ENCODE measurements at regions not wholly inside any gene's neighbourhood (a gene's known extent, or its start where the extent isn't known, plus 50 kb on each side); places are given as distances from the start of the nearest gene placed in this dataset.

DNA sequence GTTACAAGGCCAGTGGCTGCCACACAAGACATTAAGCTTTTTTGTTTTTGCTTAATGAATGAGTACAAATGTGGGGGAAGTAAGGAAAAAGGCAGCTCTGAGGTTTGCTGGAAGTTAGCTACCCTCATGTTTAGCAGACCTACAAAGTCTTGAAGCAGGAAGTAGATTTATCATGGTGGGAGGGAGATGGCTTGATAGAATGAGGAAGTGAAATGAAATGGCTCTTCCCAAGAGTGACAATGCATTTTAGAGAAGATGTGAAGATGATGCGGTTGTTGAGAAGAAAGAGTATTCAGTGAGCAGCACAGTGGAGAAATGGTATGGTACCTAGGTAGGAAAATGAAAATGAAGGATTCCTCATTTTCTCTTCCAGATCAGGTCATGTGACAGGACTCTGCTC lies 108.0 kb downstream of the SLIT2 start:
- H3K9me3 ChIP-seq, result no peaks in the 10 kb centered on the region
- no peak overlapping the region for H3K4me3 ChIP-seq
- H3K27me3 ChIP-seq, result no peaks in the 10 kb centered on the region
- H3K27ac ChIP-seq, result no peak overlapping the region
- H3K4me1 ChIP-seq, result no peaks in the 10 kb centered on the region
- DNase-seq (no peak), ATAC-seq (no peak)
- TF ChIP-seq, protein P1, sequence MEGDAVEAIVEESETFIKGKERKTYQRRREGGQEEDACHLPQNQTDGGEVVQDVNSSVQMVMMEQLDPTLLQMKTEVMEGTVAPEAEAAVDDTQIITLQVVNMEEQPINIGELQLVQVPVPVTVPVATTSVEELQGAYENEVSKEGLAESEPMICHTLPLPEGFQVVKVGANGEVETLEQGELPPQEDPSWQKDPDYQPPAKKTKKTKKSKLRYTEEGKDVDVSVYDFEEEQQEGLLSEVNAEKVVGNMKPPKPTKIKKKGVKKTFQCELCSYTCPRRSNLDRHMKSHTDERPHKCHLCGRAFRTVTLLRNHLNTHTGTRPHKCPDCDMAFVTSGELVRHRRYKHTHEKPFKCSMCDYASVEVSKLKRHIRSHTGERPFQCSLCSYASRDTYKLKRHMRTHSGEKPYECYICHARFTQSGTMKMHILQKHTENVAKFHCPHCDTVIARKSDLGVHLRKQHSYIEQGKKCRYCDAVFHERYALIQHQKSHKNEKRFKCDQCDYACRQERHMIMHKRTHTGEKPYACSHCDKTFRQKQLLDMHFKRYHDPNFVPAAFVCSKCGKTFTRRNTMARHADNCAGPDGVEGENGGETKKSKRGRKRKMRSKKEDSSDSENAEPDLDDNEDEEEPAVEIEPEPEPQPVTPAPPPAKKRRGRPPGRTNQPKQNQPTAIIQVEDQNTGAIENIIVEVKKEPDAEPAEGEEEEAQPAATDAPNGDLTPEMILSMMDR (IDR thresholded peaks at IDR 0.05), result no peak
- intact Hi-C loops (cut with DNase I), result no loop called here
- H3K36me3 ChIP-seq, result no peaks in the 10 kb centered on the region

DNA sequence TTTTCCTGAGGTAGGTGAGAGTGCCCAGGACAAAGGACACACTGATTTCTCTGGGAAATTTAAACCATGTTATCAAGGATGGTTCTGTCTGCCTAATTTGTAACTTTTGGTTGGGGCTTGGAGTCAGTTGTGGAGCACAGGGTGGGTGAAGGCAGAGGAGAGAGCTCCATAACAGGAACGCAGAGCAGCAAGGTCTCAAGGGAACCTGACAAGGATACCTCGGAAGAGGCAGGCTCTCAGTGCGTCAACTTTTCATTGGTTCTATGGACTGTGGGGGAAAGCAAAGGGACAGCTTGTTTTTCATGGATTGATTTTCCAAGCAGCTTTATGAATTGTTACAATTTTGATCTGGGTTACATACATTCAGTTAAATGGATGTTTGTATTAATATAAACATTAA lies 110.4 kb downstream of the SLIT2 start:
- no peak overlapping the region for H3K27ac ChIP-seq
- H3K27me3 ChIP-seq, result no peaks in the 10 kb centered on the region
- H3K4me3 ChIP-seq, result no peak overlapping the region
- no peak for DNase-seq
- no peaks in the 10 kb centered on the region for H3K36me3 ChIP-seq
- TF ChIP-seq, protein P1 (IDR thresholded peaks at IDR 0.05), result no peak
- intact Hi-C loops (cut with DNase I), result no loop called here
- no peaks in the 10 kb centered on the region for H3K9me3 ChIP-seq
- no peak for ATAC-seq
- H3K4me1 ChIP-seq, result no peaks in the 10 kb centered on the region

DNA sequence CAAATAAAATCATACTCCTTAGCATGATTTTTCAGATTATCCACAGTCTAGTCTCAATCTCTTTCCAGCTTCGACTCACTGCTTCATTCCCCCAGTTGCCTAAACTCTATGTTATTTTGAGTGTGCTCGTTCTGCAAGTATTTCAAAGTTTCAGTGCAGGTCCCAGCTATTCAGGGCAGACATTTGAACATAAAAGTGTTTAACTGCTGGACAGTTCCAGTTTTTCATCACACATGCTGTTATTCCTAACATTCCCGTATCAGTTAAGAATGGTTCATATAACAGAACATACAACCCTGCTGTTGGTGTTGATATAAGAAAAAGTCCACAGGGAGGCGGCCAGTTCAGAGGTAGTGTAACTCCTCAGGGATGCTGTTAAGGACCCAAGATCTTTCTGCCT lies 113.3 kb downstream of the SLIT2 start:
- no peaks in the 10 kb centered on the region for H3K27me3 ChIP-seq
- intact Hi-C loops (cut with DNase I), result no loop called here
- H3K27ac ChIP-seq, result no peak overlapping the region
- no peaks in the 10 kb centered on the region for H3K4me1 ChIP-seq
- H3K9me3 ChIP-seq, result no peaks in the 10 kb centered on the region
- ATAC-seq (no peak), DNase-seq (no peak)
- TF ChIP-seq, protein P1 (IDR thresholded peaks at IDR 0.05), result no peak
- H3K36me3 ChIP-seq, result no peaks in the 10 kb centered on the region
- no peak overlapping the region for H3K4me3 ChIP-seq

DNA sequence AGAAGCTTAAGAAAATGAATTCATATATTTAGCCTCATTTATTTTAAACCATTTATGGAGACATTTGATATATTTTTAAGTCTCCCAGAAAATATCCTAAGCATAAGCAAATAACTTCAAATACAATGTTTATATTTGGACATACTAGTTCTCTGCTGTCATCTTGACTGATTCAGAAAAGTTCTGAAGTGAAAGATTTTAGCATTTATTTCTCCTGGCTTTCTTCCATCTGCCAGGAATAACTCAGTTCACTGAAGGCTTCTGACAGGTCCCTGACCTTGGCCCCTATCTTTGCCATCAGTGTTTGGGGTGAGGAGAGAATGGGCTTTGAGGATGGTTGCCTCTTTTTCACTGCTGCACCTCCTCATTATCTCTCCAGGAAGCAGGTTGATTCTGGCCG lies 115.7 kb downstream of the SLIT2 start:
- DNase-seq, result no peak
- no peaks in the 10 kb centered on the region for H3K9me3 ChIP-seq
- no peaks in the 10 kb centered on the region for H3K36me3 ChIP-seq
- TF ChIP-seq, protein P1 (IDR thresholded peaks at IDR 0.05), result no peak
- no peaks in the 10 kb centered on the region for H3K4me1 ChIP-seq
- H3K27me3 ChIP-seq, result no peaks in the 10 kb centered on the region
- no peak overlapping the region for H3K27ac ChIP-seq
- no peak overlapping the region for H3K4me3 ChIP-seq
- no peak for ATAC-seq
- intact Hi-C loops (cut with DNase I), result no loop called here

DNA sequence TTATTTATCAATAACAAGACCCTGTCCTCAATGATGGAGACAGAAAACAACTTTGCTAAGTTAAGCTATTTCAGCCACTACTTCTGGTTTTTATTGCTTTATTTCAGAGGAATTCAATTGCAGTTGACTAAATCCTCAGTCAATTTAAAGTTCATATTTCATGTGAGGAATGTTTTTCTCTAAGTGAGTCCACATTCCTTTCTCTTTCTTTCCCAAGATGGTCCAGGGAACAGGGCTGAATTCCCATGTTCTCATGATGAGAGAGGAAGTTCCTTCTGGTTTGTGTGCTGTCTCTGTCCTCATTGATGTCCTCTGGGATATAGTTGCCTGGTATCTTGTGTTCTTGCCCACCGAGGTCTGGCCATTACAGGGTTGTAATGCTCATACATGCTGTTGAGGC lies 117.2 kb downstream of the SLIT2 start:
- Histone ChIP-seq H3K4me1 (no peaks in the 10 kb centered on the region), H3K27me3 (no peaks in the 10 kb centered on the region), H3K27ac (no peak overlapping the region), H3K4me3 (no peak overlapping the region), H3K9me3 (no peaks in the 10 kb centered on the region), H3K36me3 (no peaks in the 10 kb centered on the region)
- TF ChIP-seq, protein P1 (IDR thresholded peaks at IDR 0.05), result no peak
- ATAC-seq, result no peak
- DNase-seq, result no peak
- intact Hi-C loops (cut with DNase I), result no loop called here

Measured in left lung (tissue), 4 donors.